ENCODE measurements at regions not wholly inside any gene's neighbourhood (a gene's known extent, or its start where the extent isn't known, plus 50 kb on each side); places are given as distances from the start of the nearest gene placed in this dataset.
A peak's percentile ranks its signal among the peaks of the same experiment; 100 is the strongest.
"Not testable (repeated sequence)": the region's sequence is repeated elsewhere in the genome, so short reads cannot be mapped to it uniquely, and the experiment has no call there.

GRCh38 chr6:137942736-137943135 is 75.7 kb downstream of the TNFAIP3 start:
- no peak for DNase-seq
- no peak for TF ChIP-seq CTCF (IDR thresholded peaks at IDR 0.05)
- TF ChIP-seq EP300 (IDR thresholded peaks at IDR 0.05), result no peak
- TF ChIP-seq POLR2A (IDR thresholded peaks at IDR 0.05), result no peak
- no peak for TF ChIP-seq POLR2AphosphoS5 (IDR thresholded peaks at IDR 0.05)
- H3K4me1 ChIP-seq, result peaks cover 0 to 12% (median 2%) of the 10 kb centered on the region in 4 donors
- H3K27me3 ChIP-seq, result no peaks in the 10 kb centered on the region
- peaks cover 0 to 3% (median 0%) of the 10 kb centered on the region in 4 donors for H3K9me3 ChIP-seq
- intact Hi-C loops (cut with DNase I), result loop anchor here (5.0 kb wide), 1 partner anchor 140 kb away; no protein-coding TSS in a partner anchor
- no peak overlapping the region for H3K4me3 ChIP-seq
- no peaks in the 10 kb centered on the region for H3K36me3 ChIP-seq
- H3K27ac ChIP-seq, result no peak overlapping the region

- H3K4me3 ChIP-seq, H3K36me3 ChIP-seq, H3K9me3 ChIP-seq, H3K27ac ChIP-seq, DNase-seq, H3K27me3 ChIP-seq: not testable (repeated sequence)
- H3K4me1 ChIP-seq, result peaks cover 0 to 12% (median 2%) of the 10 kb centered on the region in 4 donors
- WGBS, 2 donors, result 34 to 46% methylated on average over 3 of the region's 3 CpGs
- intact Hi-C loops (cut with DNase I), result loop anchor here (1.0 to 5.0 kb wide), 2 partner anchors 77 to 142 kb away; partner anchors contain the start of gene TNFAIP3
Measured at GRCh38 chr6:137944381-137944780, 77.3 kb downstream of the TNFAIP3 start.

- no peaks in the 10 kb centered on the region for H3K9me3 ChIP-seq
- TF ChIP-seq CTCF (IDR thresholded peaks at IDR 0.05) (peak; percentile 51 to 77 (median 66)), EP300 (IDR thresholded peaks at IDR 0.05) (no peak)
- intact Hi-C loops (cut with DNase I), result loop anchor here (1.0 to 5.0 kb wide), 3 partner anchors 78 to 240 kb away; partner anchors contain the start of gene TNFAIP3
- H3K4me3 ChIP-seq, result no peak overlapping the region
- H3K36me3 ChIP-seq, result no peaks in the 10 kb centered on the region
- 50 to 68% methylated on average over 6 of the region's 6 CpGs for WGBS, 2 donors
- H3K4me1 ChIP-seq, result peaks cover 0 to 12% (median 2%) of the 10 kb centered on the region in 4 donors
- no peak overlapping the region for H3K27ac ChIP-seq
- DNase-seq, result no peak
- H3K27me3 ChIP-seq, result no peaks in the 10 kb centered on the region
Measured at GRCh38 chr6:137944793-137945498, 77.9 kb downstream of the TNFAIP3 start.

GRCh38 chr6:137949686-137950390 is 82.8 kb downstream of the TNFAIP3 start:
- Histone ChIP-seq H3K4me3 (no peak overlapping the region), H3K27me3 (no peaks in the 10 kb centered on the region), H3K9me3 (no peaks in the 10 kb centered on the region), H3K4me1 (peaks cover 0 to 4% (median 0%) of the 10 kb centered on the region in 4 donors), H3K36me3 (no peaks in the 10 kb centered on the region), H3K27ac (no peak overlapping the region)
- TF ChIP-seq EP300 (IDR thresholded peaks at IDR 0.05) (no peak), POLR2AphosphoS5 (IDR thresholded peaks at IDR 0.05) (no peak), CTCF (IDR thresholded peaks at IDR 0.05) (no peak), POLR2A (IDR thresholded peaks at IDR 0.05) (no peak)
- intact Hi-C loops (cut with DNase I), result no loop called here
- 74 to 88% methylated on average over 1 of the region's 1 CpG for whole genome bisulfite sequencing, 2 donors
- no peak for DNase-seq

- 84 to 88% methylated on average over 7 of the region's 7 CpGs for WGBS, 2 donors
- intact Hi-C loops (cut with DNase I), result no loop called here
- Histone ChIP-seq H3K4me1 (no peaks in the 10 kb centered on the region), H3K4me3 (no peak overlapping the region), H3K36me3 (no peaks in the 10 kb centered on the region), H3K9me3 (no peaks in the 10 kb centered on the region), H3K27ac (no peak overlapping the region), H3K27me3 (no peaks in the 10 kb centered on the region)
- TF ChIP-seq POLR2AphosphoS5 (IDR thresholded peaks at IDR 0.05) (no peak), CTCF (IDR thresholded peaks at IDR 0.05) (no peak), POLR2A (IDR thresholded peaks at IDR 0.05) (no peak), EP300 (IDR thresholded peaks at IDR 0.05) (no peak)
- DNase-seq, result no peak
Measured at GRCh38 chr6:137950581-137950980, 83.5 kb downstream of the TNFAIP3 start.

Measured in sigmoid colon (tissue), 6 donors.